Astrocyte (in vitro differentiated cells and primary cell): ENCODE measurements at regions not wholly inside any gene's neighbourhood (a gene's known extent, or its start where the extent isn't known, plus 50 kb on each side); places are given as distances from the start of the nearest gene placed in this dataset.

Source experiments
- DNase-seq: peaks from one replicate; pipeline ENCODE4 v3.0.0-alpha.2; 2010; ENCODE audit warnings: low read depth
- FAIRE-seq: peaks from 2 replicates; lab custom pipeline; 2011; peaks lifted over from hg19 to GRCh38; lab: Jason Lieb, UNC
- H2AFZ ChIP-seq: 2 replicates; pipeline ENCODE4 v1.6.0; 2012; ENCODE audit warnings: low read depth, low read length, inconsistent platforms
- H3K27ac ChIP-seq: 2 replicates; pipeline ENCODE4 v1.5.1; 2011; ENCODE audit warnings: low read depth, low read length, inconsistent platforms
- H3K27me3 ChIP-seq: 2 replicates; pipeline ENCODE4 v1.6.0; 2011; ENCODE audit warnings: low read length, inconsistent platforms; ENCODE audit not compliant: insufficient read depth
- H3K36me3 ChIP-seq: 2 replicates; pipeline ENCODE4 v1.5.1; 2011; ENCODE audit warnings: low read length, inconsistent platforms; ENCODE audit not compliant: insufficient read depth
- H3K4me1 ChIP-seq: 2 replicates; pipeline ENCODE4 v1.5.1; 2011; ENCODE audit warnings: low read length, inconsistent platforms; ENCODE audit not compliant: insufficient read depth
- H3K4me2 ChIP-seq: 2 replicates; pipeline ENCODE4 v1.6.0; 2012; ENCODE audit warnings: low read length, inconsistent platforms
- H3K4me3 ChIP-seq: 2 replicates; pipeline ENCODE4 v1.5.1; 2011; ENCODE audit warnings: low read depth, mild to moderate bottlenecking, low read length, inconsistent platforms; ENCODE audit not compliant: insufficient read depth
- H3K79me2 ChIP-seq: 2 replicates; pipeline ENCODE4 v1.6.0; 2012; ENCODE audit warnings: mild to moderate bottlenecking, low read length, inconsistent platforms; ENCODE audit not compliant: insufficient read depth
- H3K9ac ChIP-seq: 2 replicates; pipeline ENCODE4 v1.6.0; 2012; ENCODE audit warnings: mild to moderate bottlenecking, low read length, inconsistent platforms
- H3K9me3 ChIP-seq: 2 replicates; pipeline ENCODE4 v1.5.1; 2012; ENCODE audit warnings: low read depth, mild to moderate bottlenecking, low read length, inconsistent platforms; ENCODE audit not compliant: insufficient read depth
- H4K20me1 ChIP-seq: 2 replicates; pipeline ENCODE4 v1.6.0; 2012; ENCODE audit warnings: low read length, inconsistent platforms; ENCODE audit not compliant: insufficient read depth
- H3K27ac Mint-ChIP-seq: one replicate; pipeline ENCODE4 v1.8.0; 2021; ENCODE audit warnings: mild to moderate bottlenecking, mixed read lengths; ENCODE audit not compliant: unreplicated experiment
- H3K27me3 Mint-ChIP-seq: one replicate; pipeline ENCODE4 v1.8.0; 2021; ENCODE audit warnings: low read depth, mixed read lengths; ENCODE audit not compliant: unreplicated experiment
- H3K36me3 Mint-ChIP-seq: one replicate; pipeline ENCODE4 v1.8.0; 2021; ENCODE audit warnings: low read depth, mixed read lengths; ENCODE audit not compliant: unreplicated experiment
- H3K4me1 Mint-ChIP-seq: one replicate; pipeline ENCODE4 v1.8.0; 2021; ENCODE audit warnings: low read depth, mixed read lengths; ENCODE audit not compliant: unreplicated experiment
- H3K4me3 Mint-ChIP-seq: one replicate; pipeline ENCODE4 v1.8.0; 2021; ENCODE audit warnings: mild to moderate bottlenecking, moderate library complexity, mixed read lengths; ENCODE audit not compliant: unreplicated experiment
- H3K9me3 Mint-ChIP-seq: one replicate; pipeline ENCODE4 v1.8.0; 2021; ENCODE audit warnings: mild to moderate bottlenecking, mixed read lengths; ENCODE audit not compliant: unreplicated experiment
- CTCF ChIP-seq: IDR thresholded peaks from 2 replicates; pipeline ENCODE4 v1.5.1; 2011; ENCODE audit warnings: low read depth, mild to moderate bottlenecking, inconsistent platforms, low read length, moderate library complexity; ENCODE audit not compliant: insufficient read depth
- EZH2 ChIP-seq: IDR thresholded peaks from 2 replicates; pipeline ENCODE4 v1.6.1; 2012; ENCODE audit warnings: mild to moderate bottlenecking, low read length, inconsistent platforms; ENCODE audit not compliant: insufficient read depth

- H3K9me3 ChIP-seq = no peaks in the 10 kb centered on the region
- Mint-ChIP-seq H3K4me1 (peaks cover 2% of the 10 kb centered on the region), H3K4me3 (no peak overlapping the region), H3K27me3 (no peaks in the 10 kb centered on the region), H3K9me3 (no peaks in the 10 kb centered on the region), H3K36me3 (no peaks in the 10 kb centered on the region), H3K27ac (no peak overlapping the region)
- no peak for DNase-seq
- H4K20me1 ChIP-seq = no peaks in the 10 kb centered on the region
- H3K36me3 ChIP-seq = no peaks in the 10 kb centered on the region
- H2AFZ ChIP-seq = no peak overlapping the region
- no peak overlapping the region for H3K4me2 ChIP-seq
- no peaks in the 10 kb centered on the region for H3K79me2 ChIP-seq
- no peaks in the 10 kb centered on the region for H3K27me3 ChIP-seq
- H3K4me1 ChIP-seq = no peaks in the 10 kb centered on the region
- FAIRE-seq = no peak
- TF ChIP-seq CTCF = no peak
- TF ChIP-seq EZH2 = no peak
- H3K27ac ChIP-seq = no peak overlapping the region
- no peak overlapping the region for H3K4me3 ChIP-seq
- H3K9ac ChIP-seq = no peak overlapping the region
These were observed 996.6 kb downstream of the TLE1 start for GRCh38 chr9:80692751-80693150.

- FAIRE-seq (no peak), DNase-seq (no peak)
- Mint-ChIP-seq H3K27me3 (no peaks in the 10 kb centered on the region), H3K9me3 (no peaks in the 10 kb centered on the region), H3K27ac (no peak overlapping the region), H3K4me3 (no peak overlapping the region), H3K4me1 (no peaks in the 10 kb centered on the region), H3K36me3 (no peaks in the 10 kb centered on the region)
- TF ChIP-seq CTCF (no peak), EZH2 (no peak)
- Histone ChIP-seq H3K4me1 (no peaks in the 10 kb centered on the region), H3K4me2 (no peak overlapping the region), H3K4me3 (no peak overlapping the region), H3K36me3 (no peaks in the 10 kb centered on the region), H3K27me3 (no peaks in the 10 kb centered on the region), H3K9me3 (no peaks in the 10 kb centered on the region), H2AFZ (no peak overlapping the region), H3K79me2 (no peaks in the 10 kb centered on the region), H4K20me1 (no peaks in the 10 kb centered on the region), H3K9ac (no peak overlapping the region), H3K27ac (no peak overlapping the region)
These were observed 998.1 kb downstream of the TLE1 start for GRCh38 chr9:80691229-80691628.

GRCh38 chr9:80690349-80690939, 998.9 kb downstream of the TLE1 start:
- Histone ChIP-seq H3K36me3 (no peaks in the 10 kb centered on the region), H3K27me3 (no peaks in the 10 kb centered on the region), H3K9me3 (no peaks in the 10 kb centered on the region), H3K79me2 (no peaks in the 10 kb centered on the region), H3K27ac (no peak overlapping the region), H2AFZ (no peak overlapping the region), H3K4me1 (no peaks in the 10 kb centered on the region), H4K20me1 (no peaks in the 10 kb centered on the region), H3K4me2 (no peak overlapping the region), H3K9ac (no peak overlapping the region), H3K4me3 (no peak overlapping the region)
- Mint-ChIP-seq H3K4me1 (no peaks in the 10 kb centered on the region), H3K4me3 (no peak overlapping the region), H3K27me3 (no peaks in the 10 kb centered on the region), H3K36me3 (no peaks in the 10 kb centered on the region), H3K9me3 (no peaks in the 10 kb centered on the region), H3K27ac (no peak overlapping the region)
- DNase-seq (no peak), FAIRE-seq (no peak)
- TF ChIP-seq CTCF (no peak), EZH2 (no peak)
